ENCODE measurements at regions not wholly inside any gene's neighbourhood (a gene's known extent, or its start where the extent isn't known, plus 50 kb on each side); places are given as distances from the start of the nearest gene placed in this dataset.

DNA sequence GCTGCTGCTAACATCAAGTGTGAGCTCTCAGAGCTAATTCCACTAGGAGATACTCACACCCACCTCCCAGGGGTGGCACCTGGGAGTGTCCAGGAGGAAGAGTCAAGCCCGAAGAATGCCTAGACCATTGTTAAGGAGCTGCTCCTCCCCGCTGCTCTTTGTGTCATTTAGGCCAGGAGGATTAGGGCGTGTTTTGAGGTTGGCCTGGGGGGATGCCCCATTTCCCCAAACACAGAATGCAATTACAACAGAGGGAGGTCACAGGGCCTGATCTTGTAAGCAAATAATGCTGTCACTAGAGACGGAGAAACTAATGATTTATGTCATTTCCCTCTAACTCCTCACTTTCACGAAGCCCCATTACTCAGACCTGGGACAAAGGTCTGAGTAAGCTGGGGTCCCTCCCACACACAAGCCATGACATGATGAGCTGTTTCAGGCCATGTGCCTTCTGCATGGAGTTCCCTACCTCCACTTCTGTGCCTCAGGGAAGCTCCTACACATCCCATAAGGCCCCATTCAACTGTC is 312.5 kb downstream of the ACTL7B start:
- no peaks in the 10 kb centered on the region for H3K79me2 ChIP-seq (ENCODE audit: insufficient read depth, low read length)
- no peak overlapping the region for H3K27ac ChIP-seq (ENCODE audit: extremely low read length, insufficient read depth, low read length)
- no peak overlapping the region for H3K4me3 ChIP-seq (replicated peaks in 1 of 3; ENCODE audit: insufficient read depth in 1 of 3, low read depth in 2 of 3, low read length in 3 of 3)
- no peaks in the 10 kb centered on the region for H4K20me1 ChIP-seq (ENCODE audit: insufficient read depth, low read length)
- in situ Hi-C loops (cut with HindIII; ENCODE audit: extremely low pct_ligation_motif_present, low pct_unique_long_range_greater_than_20kb): no loop called here
- POLR2A ChIA-PET: no interaction called here
- CTCF ChIA-PET (ENCODE audit: low intra/inter-chr PET ratio, low total read pairs): no interaction called here
- DNase-seq (ENCODE audit: low spot score) (no peak), ATAC-seq (no peak), FAIRE-seq (no peak)
- 0% methylated on average over 2 of the region's 5 CpGs for WGBS (ENCODE audit: low lambda C conversion rate)
- no peak overlapping the region for H2AFZ ChIP-seq (ENCODE audit: low read length)
- no peaks in the 10 kb centered on the region for H3K36me3 ChIP-seq (replicated peaks in 1 of 2; ENCODE audit: control insufficient read depth in 1 of 2, insufficient read depth in 2 of 2, low read length in 2 of 2)
- BruUV-seq (replicated peaks): no TSS peak
- TF ChIP-seq, protein P1, sequence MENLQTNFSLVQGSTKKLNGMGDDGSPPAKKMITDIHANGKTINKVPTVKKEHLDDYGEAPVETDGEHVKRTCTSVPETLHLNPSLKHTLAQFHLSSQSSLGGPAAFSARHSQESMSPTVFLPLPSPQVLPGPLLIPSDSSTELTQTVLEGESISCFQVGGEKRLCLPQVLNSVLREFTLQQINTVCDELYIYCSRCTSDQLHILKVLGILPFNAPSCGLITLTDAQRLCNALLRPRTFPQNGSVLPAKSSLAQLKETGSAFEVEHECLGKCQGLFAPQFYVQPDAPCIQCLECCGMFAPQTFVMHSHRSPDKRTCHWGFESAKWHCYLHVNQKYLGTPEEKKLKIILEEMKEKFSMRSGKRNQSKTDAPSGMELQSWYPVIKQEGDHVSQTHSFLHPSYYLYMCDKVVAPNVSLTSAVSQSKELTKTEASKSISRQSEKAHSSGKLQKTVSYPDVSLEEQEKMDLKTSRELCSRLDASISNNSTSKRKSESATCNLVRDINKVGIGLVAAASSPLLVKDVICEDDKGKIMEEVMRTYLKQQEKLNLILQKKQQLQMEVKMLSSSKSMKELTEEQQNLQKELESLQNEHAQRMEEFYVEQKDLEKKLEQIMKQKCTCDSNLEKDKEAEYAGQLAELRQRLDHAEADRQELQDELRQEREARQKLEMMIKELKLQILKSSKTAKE (CRISPR knock-in tag; IDR thresholded peaks at IDR 0.05; ENCODE audit: borderline replicate concordance): no peak
- TF ChIP-seq MATR3 (CRISPR knock-in tag; IDR thresholded peaks at IDR 0.05) (no peak), ZNF143 (CRISPR knock-in tag; IDR thresholded peaks at IDR 0.05) (no peak), NAIF1 (CRISPR knock-in tag; IDR thresholded peaks at IDR 0.05; ENCODE audit: borderline replicate concordance) (no peak), ZNF703 (CRISPR knock-in tag; IDR thresholded peaks at IDR 0.05; ENCODE audit: borderline replicate concordance) (no peak), ZNF207 (IDR thresholded peaks at IDR 0.05; ENCODE audit: borderline replicate concordance) (no peak), SRF (IDR thresholded peaks at IDR 0.05; ENCODE audit: low read depth, low read length) (no peak), TCF7L2 (IDR thresholded peaks at IDR 0.05; ENCODE audit: low read depth, low read length) (no peak), SOX6 (IDR thresholded peaks at IDR 0.05) (no peak), SOX6 (CRISPR knock-in tag; IDR thresholded peaks at IDR 0.05) (no peak), ZBTB1 (CRISPR knock-in tag; IDR thresholded peaks at IDR 0.05; ENCODE audit: borderline replicate concordance) (no peak), HMG20A (CRISPR knock-in tag; IDR thresholded peaks at IDR 0.05; ENCODE audit: borderline replicate concordance) (no peak), SIN3B (IDR thresholded peaks at IDR 0.05; ENCODE audit: low read length) (no peak), NFKB2 (CRISPR knock-in tag; IDR thresholded peaks at IDR 0.05; ENCODE audit: borderline replicate concordance) (no peak), PAF1 (CRISPR knock-in tag; IDR thresholded peaks at IDR 0.05) (no peak)
- TF ChIP-seq, protein P2, sequence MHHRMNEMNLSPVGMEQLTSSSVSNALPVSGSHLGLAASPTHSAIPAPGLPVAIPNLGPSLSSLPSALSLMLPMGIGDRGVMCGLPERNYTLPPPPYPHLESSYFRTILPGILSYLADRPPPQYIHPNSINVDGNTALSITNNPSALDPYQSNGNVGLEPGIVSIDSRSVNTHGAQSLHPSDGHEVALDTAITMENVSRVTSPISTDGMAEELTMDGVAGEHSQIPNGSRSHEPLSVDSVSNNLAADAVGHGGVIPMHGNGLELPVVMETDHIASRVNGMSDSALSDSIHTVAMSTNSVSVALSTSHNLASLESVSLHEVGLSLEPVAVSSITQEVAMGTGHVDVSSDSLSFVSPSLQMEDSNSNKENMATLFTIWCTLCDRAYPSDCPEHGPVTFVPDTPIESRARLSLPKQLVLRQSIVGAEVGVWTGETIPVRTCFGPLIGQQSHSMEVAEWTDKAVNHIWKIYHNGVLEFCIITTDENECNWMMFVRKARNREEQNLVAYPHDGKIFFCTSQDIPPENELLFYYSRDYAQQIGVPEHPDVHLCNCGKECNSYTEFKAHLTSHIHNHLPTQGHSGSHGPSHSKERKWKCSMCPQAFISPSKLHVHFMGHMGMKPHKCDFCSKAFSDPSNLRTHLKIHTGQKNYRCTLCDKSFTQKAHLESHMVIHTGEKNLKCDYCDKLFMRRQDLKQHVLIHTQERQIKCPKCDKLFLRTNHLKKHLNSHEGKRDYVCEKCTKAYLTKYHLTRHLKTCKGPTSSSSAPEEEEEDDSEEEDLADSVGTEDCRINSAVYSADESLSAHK (CRISPR knock-in tag; IDR thresholded peaks at IDR 0.05; ENCODE audit: borderline replicate concordance): no peak
- TF ChIP-seq, protein P3, sequence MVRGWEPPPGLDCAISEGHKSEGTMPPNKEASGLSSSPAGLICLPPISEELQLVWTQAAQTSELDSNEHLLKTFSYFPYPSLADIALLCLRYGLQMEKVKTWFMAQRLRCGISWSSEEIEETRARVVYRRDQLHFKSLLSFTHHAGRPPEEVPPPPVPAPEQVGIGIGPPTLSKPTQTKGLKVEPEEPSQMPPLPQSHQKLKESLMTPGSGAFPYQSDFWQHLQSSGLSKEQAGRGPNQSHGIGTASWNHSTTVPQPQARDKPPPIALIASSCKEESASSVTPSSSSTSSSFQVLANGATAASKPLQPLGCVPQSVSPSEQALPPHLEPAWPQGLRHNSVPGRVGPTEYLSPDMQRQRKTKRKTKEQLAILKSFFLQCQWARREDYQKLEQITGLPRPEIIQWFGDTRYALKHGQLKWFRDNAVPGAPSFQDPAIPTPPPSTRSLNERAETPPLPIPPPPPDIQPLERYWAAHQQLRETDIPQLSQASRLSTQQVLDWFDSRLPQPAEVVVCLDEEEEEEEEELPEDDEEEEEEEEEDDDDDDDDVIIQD (CRISPR knock-in tag; IDR thresholded peaks at IDR 0.05; ENCODE audit: low read depth): no peak
- no peak overlapping the region for H3K4me2 ChIP-seq (ENCODE audit: low read depth, low read length)
- no peaks in the 10 kb centered on the region for H3K9me3 ChIP-seq (ENCODE audit: low read length)
- no peaks in the 10 kb centered on the region; a peak in 2 of 5 replicates for H3K27me3 ChIP-seq (ENCODE audit: control insufficient read depth in 1 of 2, insufficient read depth in 2 of 2, low read length in 2 of 2)
- H3K4me1 ChIP-seq (ENCODE audit: insufficient read depth, low read length): no peaks in the 10 kb centered on the region
- no peak overlapping the region for H3K9ac ChIP-seq (ENCODE audit: insufficient read depth, low read depth, low read length)
- intact Hi-C loops (cut with micrococcal nuclease; ENCODE audit: unreplicated experiment): no loop called here

All from HepG2 (cell line).